ENCODE measurements at regions not wholly inside any gene's neighbourhood (a gene's known extent, or its start where the extent isn't known, plus 50 kb on each side); places are given as distances from the start of the nearest gene placed in this dataset.

DNA sequence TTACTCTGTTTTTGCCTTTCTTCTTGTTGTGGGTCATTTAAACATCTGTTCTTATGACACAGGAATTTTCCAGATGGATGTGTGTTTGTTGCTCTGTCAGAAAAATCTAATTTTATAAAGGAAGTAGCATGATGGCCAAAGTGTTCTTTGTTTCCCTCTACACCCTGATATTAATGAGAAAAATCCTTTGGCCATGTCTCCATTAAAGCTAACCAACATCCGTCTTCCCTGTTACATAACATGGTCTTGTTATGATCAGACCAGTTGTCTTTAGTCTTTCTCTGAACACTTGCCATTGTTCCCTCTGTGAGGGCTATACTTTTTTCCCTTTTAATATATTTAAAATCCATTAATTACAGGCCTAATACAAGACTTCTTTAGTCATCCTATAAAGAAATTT lies 142.2 kb upstream of the SPRY2 start:
- Histone ChIP-seq H3K4me2 (no peak overlapping the region), H3K36me3 (replicated peaks; ENCODE audit: insufficient read depth, low read depth) (no peaks in the 10 kb centered on the region), H3K4me1 (ENCODE audit: insufficient read depth) (no peaks in the 10 kb centered on the region), H3K4me3 (no peak overlapping the region), H3K9me2 (replicated peaks; ENCODE audit: insufficient read depth) (no peaks in the 10 kb centered on the region), H3K9me3 (ENCODE audit: low read depth) (no peaks in the 10 kb centered on the region), H3K27me3 (no peaks in the 10 kb centered on the region), H3K79me2 (no peaks in the 10 kb centered on the region), H4K20me1 (ENCODE audit: insufficient read depth, poor library complexity, severe bottlenecking) (no peaks in the 10 kb centered on the region), H2AFZ (no peak overlapping the region), H3K27ac (no peak overlapping the region)
- 41% methylated on average over 1 of the region's 1 CpG for WGBS (ENCODE audit: low lambda C conversion rate, missing lambda C conversion rate)
- DNase-seq (ENCODE audit: low spot score): no peak
- TF ChIP-seq EZH2 (IDR thresholded peaks at IDR 0.05; ENCODE audit: borderline replicate concordance) (no peak), EZH2phosphoT487 (IDR thresholded peaks at IDR 0.05; ENCODE audit: low read depth, severe bottlenecking, unreplicated experiment) (no peak)
- TF ChIP-seq, protein P1, sequence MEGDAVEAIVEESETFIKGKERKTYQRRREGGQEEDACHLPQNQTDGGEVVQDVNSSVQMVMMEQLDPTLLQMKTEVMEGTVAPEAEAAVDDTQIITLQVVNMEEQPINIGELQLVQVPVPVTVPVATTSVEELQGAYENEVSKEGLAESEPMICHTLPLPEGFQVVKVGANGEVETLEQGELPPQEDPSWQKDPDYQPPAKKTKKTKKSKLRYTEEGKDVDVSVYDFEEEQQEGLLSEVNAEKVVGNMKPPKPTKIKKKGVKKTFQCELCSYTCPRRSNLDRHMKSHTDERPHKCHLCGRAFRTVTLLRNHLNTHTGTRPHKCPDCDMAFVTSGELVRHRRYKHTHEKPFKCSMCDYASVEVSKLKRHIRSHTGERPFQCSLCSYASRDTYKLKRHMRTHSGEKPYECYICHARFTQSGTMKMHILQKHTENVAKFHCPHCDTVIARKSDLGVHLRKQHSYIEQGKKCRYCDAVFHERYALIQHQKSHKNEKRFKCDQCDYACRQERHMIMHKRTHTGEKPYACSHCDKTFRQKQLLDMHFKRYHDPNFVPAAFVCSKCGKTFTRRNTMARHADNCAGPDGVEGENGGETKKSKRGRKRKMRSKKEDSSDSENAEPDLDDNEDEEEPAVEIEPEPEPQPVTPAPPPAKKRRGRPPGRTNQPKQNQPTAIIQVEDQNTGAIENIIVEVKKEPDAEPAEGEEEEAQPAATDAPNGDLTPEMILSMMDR (IDR thresholded peaks at IDR 0.05; ENCODE audit: poor library complexity): no peak

DNA sequence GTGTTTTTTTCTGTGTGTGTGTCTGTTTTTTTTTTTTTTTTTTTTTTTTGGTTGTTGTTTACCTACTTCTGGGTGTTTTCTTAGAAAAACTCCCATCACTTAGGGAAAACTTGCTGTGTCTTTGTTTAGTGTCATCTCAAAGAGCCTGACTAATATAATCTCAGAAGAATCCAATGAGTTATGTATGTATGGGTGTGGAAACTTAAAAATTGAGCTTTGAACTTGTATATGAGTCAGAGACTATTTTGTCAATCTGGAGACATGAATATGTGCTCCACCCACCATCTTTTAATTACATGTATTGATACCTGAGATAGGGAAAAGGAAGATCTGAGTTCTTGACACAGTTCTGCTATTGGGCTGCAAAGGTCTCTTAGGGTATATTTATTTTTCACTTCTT lies 140.7 kb upstream of the SPRY2 start:
- TF ChIP-seq, protein P1 (IDR thresholded peaks at IDR 0.05; ENCODE audit: poor library complexity): no peak
- TF ChIP-seq EZH2phosphoT487 (IDR thresholded peaks at IDR 0.05; ENCODE audit: low read depth, severe bottlenecking, unreplicated experiment): no peak
- TF ChIP-seq EZH2 (IDR thresholded peaks at IDR 0.05; ENCODE audit: borderline replicate concordance): no peak

DNA sequence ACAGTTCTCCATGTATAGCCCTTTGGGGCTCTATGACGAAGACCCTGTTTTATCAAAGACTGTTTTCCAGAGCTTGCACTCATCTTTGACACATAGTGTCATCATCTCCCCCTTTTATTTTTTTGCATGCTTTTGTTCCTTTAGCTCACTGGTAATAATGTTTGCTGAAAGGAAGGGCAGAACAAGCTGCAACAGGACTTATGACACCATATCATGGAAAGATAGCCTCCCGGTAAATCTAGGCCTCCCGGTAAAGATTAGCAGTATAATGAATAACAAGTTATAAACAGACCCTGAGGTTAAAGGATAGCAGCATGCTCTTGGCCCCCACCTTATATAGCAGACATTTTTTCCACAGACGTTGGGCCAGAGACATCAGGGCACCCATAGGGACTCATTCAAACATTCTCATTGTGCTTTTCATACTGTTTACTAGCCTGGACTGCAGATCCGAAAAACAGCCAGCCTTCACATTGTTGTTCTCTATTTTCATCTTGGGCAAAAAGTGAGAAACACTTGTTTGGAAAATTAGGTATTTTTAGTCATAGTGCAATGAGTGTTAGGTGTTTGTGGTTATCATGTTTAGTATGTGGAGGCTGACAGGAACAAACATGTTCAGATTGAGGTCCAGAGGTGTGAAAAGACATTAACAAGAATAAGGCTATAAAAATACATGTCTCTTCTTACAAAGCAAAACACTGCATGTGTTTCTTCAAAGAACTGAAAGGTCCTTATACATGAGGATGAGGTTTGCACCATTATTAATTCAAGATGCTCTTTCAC lies 136.9 kb upstream of the SPRY2 start:
- Histone ChIP-seq H3K27me3 (no peaks in the 10 kb centered on the region), H3K9me2 (replicated peaks; ENCODE audit: insufficient read depth) (no peaks in the 10 kb centered on the region), H3K9me3 (ENCODE audit: low read depth) (no peaks in the 10 kb centered on the region), H3K36me3 (replicated peaks; ENCODE audit: insufficient read depth, low read depth) (no peaks in the 10 kb centered on the region), H3K4me2 (no peak overlapping the region), H4K20me1 (ENCODE audit: insufficient read depth, poor library complexity, severe bottlenecking) (no peaks in the 10 kb centered on the region), H3K4me3 (no peak overlapping the region), H3K27ac (no peak overlapping the region), H2AFZ (no peak overlapping the region), H3K4me1 (ENCODE audit: insufficient read depth) (peaks cover 14% of the 10 kb centered on the region), H3K79me2 (no peaks in the 10 kb centered on the region)
- TF ChIP-seq, protein P1 (IDR thresholded peaks at IDR 0.05; ENCODE audit: poor library complexity): no peak
- TF ChIP-seq EZH2phosphoT487 (IDR thresholded peaks at IDR 0.05; ENCODE audit: low read depth, severe bottlenecking, unreplicated experiment) (no peak), EZH2 (IDR thresholded peaks at IDR 0.05; ENCODE audit: borderline replicate concordance) (no peak)
- peak; percentile 13 for DNase-seq (ENCODE audit: low spot score)
- WGBS (ENCODE audit: low lambda C conversion rate, missing lambda C conversion rate): 53% methylated on average over 5 of the region's 5 CpGs

More for the DNA sequence above, 140.7 kb upstream of the SPRY2 start:
- no peaks in the 10 kb centered on the region for H3K79me2 ChIP-seq
- no peak overlapping the region for H3K27ac ChIP-seq
- peaks cover 9% of the 10 kb centered on the region for H3K4me1 ChIP-seq (ENCODE audit: insufficient read depth)
- no peaks in the 10 kb centered on the region for H3K27me3 ChIP-seq
- no peaks in the 10 kb centered on the region for H3K9me3 ChIP-seq (ENCODE audit: low read depth)
- no peaks in the 10 kb centered on the region for H3K9me2 ChIP-seq (replicated peaks; ENCODE audit: insufficient read depth)
- no peak overlapping the region for H3K4me3 ChIP-seq
- DNase-seq (ENCODE audit: low spot score): no peak
- H3K4me2 ChIP-seq: no peak overlapping the region
- no peaks in the 10 kb centered on the region for H3K36me3 ChIP-seq (replicated peaks; ENCODE audit: insufficient read depth, low read depth)
- H4K20me1 ChIP-seq (ENCODE audit: insufficient read depth, poor library complexity, severe bottlenecking): no peaks in the 10 kb centered on the region
- no peak overlapping the region for H2AFZ ChIP-seq

Measured in hepatocyte (in vitro differentiated cells).